Caco-2 (cell line): ENCODE measurements at regions not wholly inside any gene's neighbourhood (a gene's known extent, or its start where the extent isn't known, plus 50 kb on each side); places are given as distances from the start of the nearest gene placed in this dataset.

Source experiments
- BruUV-seq: library from RNA; stranded (reverse); fragments of 400-500 nt; replicated peaks from 2 replicates; lab custom pipeline; 2021; lab: Mats Ljungman, UMichigan
- CTCF ChIA-PET: fragments of 300-600 bp; sonication (Branson Sonifier 250); formaldehyde crosslinking; loops from one replicate; lab custom pipeline; 2022; ENCODE audit warnings: antibody characterized with exemption; lab: Charles Lee
- POLR2A ChIA-PET: fragments of 300-600 bp; sonication (Branson Sonifier 250); formaldehyde crosslinking; loops from one replicate; lab custom pipeline; 2022; ENCODE audit warnings: antibody characterized with exemption; lab: Charles Lee
- DNase-seq, 2 experiments: peaks; one replicate each; pipeline versions ENCODE4 v3.0.0 to v3.0.0-alpha.2; 2020 to 2022
- H3K27me3 ChIP-seq: replicated peaks from 2 replicates; pipeline ENCODE4 v1.6.0; 2011; ENCODE audit warnings: low read length; ENCODE audit not compliant: control insufficient read depth, insufficient read depth
- H3K36me3 ChIP-seq: 2 replicates; pipeline ENCODE4 v1.5.1; 2011; ENCODE audit warnings: low read length; ENCODE audit not compliant: control insufficient read depth, insufficient read depth
- H3K4me1 ChIP-seq: fragments of 250-450 bp; sonication (Bioruptor Pico); 2 replicates; pipeline ENCODE4 v1.5.1; 2020; ENCODE audit warnings: mild to moderate bottlenecking
- H3K4me3 ChIP-seq: 2 replicates; pipeline ENCODE4 v1.5.1; 2011; ENCODE audit warnings: low read depth, mild to moderate bottlenecking, control low read depth, low read length
- H3K9me3 ChIP-seq: fragments of 250-450 bp; sonication (Bioruptor Pico); 2 replicates; pipeline ENCODE4 v1.5.1; 2020; ENCODE audit warnings: mild to moderate bottlenecking, moderate library complexity
- H3K27ac Mint-ChIP-seq: one replicate; pipeline ENCODE4 v1.8.0; 2022; ENCODE audit warnings: mixed read lengths; ENCODE audit not compliant: unreplicated experiment
- H3K27me3 Mint-ChIP-seq: one replicate; pipeline ENCODE4 v1.8.0; 2022; ENCODE audit warnings: mixed read lengths; ENCODE audit not compliant: insufficient read depth, unreplicated experiment
- H3K36me3 Mint-ChIP-seq: one replicate; pipeline ENCODE4 v1.8.0; 2022; ENCODE audit warnings: mild to moderate bottlenecking, mixed read lengths; ENCODE audit not compliant: insufficient read depth, unreplicated experiment
- H3K4me1 Mint-ChIP-seq: one replicate; pipeline ENCODE4 v1.8.0; 2022; ENCODE audit warnings: low read depth, mixed read lengths; ENCODE audit not compliant: unreplicated experiment
- H3K4me3 Mint-ChIP-seq: one replicate; pipeline ENCODE4 v1.8.0; 2022; ENCODE audit warnings: mild to moderate bottlenecking, moderate library complexity, mixed read lengths; ENCODE audit not compliant: unreplicated experiment
- H3K9me3 Mint-ChIP-seq: one replicate; pipeline ENCODE4 v1.8.0; 2022; ENCODE audit warnings: mixed read lengths; ENCODE audit not compliant: unreplicated experiment
- intact Hi-C: fragments of 100-400 bp; cut with micrococcal nuclease; formaldehyde crosslinking; loops from one replicate; pipeline ENCODE4 v1.10.0; 2022; ENCODE audit not compliant: unreplicated experiment
- TF ChIP-seq, protein P1 (sequence below), 2 experiments: fragments of 200-600 bp in 1 of 2; IDR thresholded peaks; 1 replicate in 1 of 2; 2 replicates in 1 of 2; pipeline versions ENCODE4 v1.5.1 to v1.8.0; 2011 to 2022; ENCODE audit warnings: antibody characterized with exemption in 1 of 2, control low read depth in 1 of 2, inconsistent platforms in 1 of 2, low read depth in 1 of 2, low read length in 1 of 2, mild to moderate bottlenecking in 1 of 2, moderate library complexity in 1 of 2; ENCODE audit not compliant: insufficient read depth in 1 of 2, severe bottlenecking in 1 of 2, unreplicated experiment in 1 of 2

DNA sequence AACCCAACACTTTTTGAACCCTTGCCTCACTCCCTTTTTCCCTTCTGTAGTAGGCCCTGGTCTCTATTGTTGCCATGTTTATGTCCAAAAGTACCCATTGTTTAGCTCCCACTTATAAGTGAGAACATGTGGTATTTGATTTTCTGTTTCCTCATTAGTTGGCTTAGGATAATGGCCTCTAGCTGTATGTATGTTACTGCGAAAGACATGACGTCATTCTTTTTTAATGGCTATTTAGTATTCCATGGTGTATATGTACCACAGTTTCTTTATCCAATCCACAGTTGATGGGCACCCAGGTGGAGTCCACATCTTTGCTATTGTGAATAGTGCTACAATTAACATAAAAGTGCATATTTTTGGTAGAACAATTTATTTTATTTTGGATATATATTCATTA is 90.3 kb upstream of the PTPRD start:
- POLR2A ChIA-PET: no interaction called here
- H3K9me3 Mint-ChIP-seq: no peaks in the 10 kb centered on the region
- DNase-seq: no peak
- Histone ChIP-seq H3K27me3 (no peaks in the 10 kb centered on the region), H3K9me3 (no peaks in the 10 kb centered on the region), H3K36me3 (no peaks in the 10 kb centered on the region), H3K4me3 (no peak overlapping the region), H3K4me1 (no peaks in the 10 kb centered on the region)
- TF ChIP-seq, protein P1, sequence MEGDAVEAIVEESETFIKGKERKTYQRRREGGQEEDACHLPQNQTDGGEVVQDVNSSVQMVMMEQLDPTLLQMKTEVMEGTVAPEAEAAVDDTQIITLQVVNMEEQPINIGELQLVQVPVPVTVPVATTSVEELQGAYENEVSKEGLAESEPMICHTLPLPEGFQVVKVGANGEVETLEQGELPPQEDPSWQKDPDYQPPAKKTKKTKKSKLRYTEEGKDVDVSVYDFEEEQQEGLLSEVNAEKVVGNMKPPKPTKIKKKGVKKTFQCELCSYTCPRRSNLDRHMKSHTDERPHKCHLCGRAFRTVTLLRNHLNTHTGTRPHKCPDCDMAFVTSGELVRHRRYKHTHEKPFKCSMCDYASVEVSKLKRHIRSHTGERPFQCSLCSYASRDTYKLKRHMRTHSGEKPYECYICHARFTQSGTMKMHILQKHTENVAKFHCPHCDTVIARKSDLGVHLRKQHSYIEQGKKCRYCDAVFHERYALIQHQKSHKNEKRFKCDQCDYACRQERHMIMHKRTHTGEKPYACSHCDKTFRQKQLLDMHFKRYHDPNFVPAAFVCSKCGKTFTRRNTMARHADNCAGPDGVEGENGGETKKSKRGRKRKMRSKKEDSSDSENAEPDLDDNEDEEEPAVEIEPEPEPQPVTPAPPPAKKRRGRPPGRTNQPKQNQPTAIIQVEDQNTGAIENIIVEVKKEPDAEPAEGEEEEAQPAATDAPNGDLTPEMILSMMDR (IDR thresholded peaks at IDR 0.05; ENCODE audit: insufficient read depth in 1 of 2, low read depth in 1 of 2, low read length in 1 of 2, severe bottlenecking in 1 of 2, unreplicated experiment in 1 of 2): no peak
- BruUV-seq: no TSS peak
- CTCF ChIA-PET: no interaction called here
- intact Hi-C loops: no loop called here
- no peaks in the 10 kb centered on the region for H3K27me3 Mint-ChIP-seq
- H3K4me1 Mint-ChIP-seq: no peaks in the 10 kb centered on the region
- no peak overlapping the region for H3K27ac Mint-ChIP-seq
- H3K36me3 Mint-ChIP-seq: no peaks in the 10 kb centered on the region
- no peak overlapping the region for H3K4me3 Mint-ChIP-seq

DNA sequence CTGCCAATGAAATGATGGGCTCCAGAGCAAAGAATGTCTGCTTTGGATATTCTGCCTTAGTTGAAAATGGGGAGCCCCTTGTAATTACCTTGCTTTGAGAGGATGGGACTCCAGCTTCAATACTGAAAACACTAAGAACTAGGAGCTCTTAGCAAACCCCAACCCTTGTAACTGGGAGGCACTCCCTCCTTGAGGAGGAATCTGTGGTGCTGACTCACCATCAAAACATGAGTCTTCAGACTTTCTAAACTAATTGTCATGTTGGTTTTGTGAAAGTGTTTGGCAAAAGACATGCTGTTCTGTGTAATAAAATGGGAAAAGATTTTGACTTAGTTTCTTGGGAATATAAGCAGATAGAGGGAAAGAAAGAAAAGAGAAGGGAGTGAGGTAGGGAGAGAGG is 91.9 kb upstream of the PTPRD start:
- ChIA-PET POLR2A (no interaction called here), CTCF (no interaction called here)
- Mint-ChIP-seq H3K36me3 (no peaks in the 10 kb centered on the region), H3K4me1 (no peaks in the 10 kb centered on the region), H3K4me3 (no peak overlapping the region), H3K27me3 (no peaks in the 10 kb centered on the region), H3K9me3 (no peaks in the 10 kb centered on the region), H3K27ac (no peak overlapping the region)
- Histone ChIP-seq H3K27me3 (no peaks in the 10 kb centered on the region), H3K4me1 (no peaks in the 10 kb centered on the region), H3K4me3 (no peak overlapping the region), H3K9me3 (no peaks in the 10 kb centered on the region), H3K36me3 (no peaks in the 10 kb centered on the region)
- no peak for DNase-seq
- no TSS peak for BruUV-seq
- TF ChIP-seq, protein P1 (IDR thresholded peaks at IDR 0.05; ENCODE audit: insufficient read depth in 1 of 2, low read depth in 1 of 2, low read length in 1 of 2, severe bottlenecking in 1 of 2, unreplicated experiment in 1 of 2): no peak
- intact Hi-C loops: no loop called here

GRCh38 chr9:10705383-10705782 is 92.6 kb upstream of the PTPRD start:
- no peak overlapping the region for H3K27ac Mint-ChIP-seq
- POLR2A ChIA-PET: no interaction called here
- TF ChIP-seq, protein P1 (IDR thresholded peaks at IDR 0.05; ENCODE audit: insufficient read depth in 1 of 2, low read depth in 1 of 2, low read length in 1 of 2, severe bottlenecking in 1 of 2, unreplicated experiment in 1 of 2): no peak
- no peak overlapping the region for H3K4me3 Mint-ChIP-seq
- H3K27me3 ChIP-seq: no peaks in the 10 kb centered on the region
- H3K4me3 ChIP-seq: no peak overlapping the region
- no peaks in the 10 kb centered on the region for H3K27me3 Mint-ChIP-seq
- no peak for DNase-seq
- BruUV-seq: no TSS peak
- H3K36me3 ChIP-seq: no peaks in the 10 kb centered on the region
- CTCF ChIA-PET: no interaction called here
- no peaks in the 10 kb centered on the region for H3K9me3 ChIP-seq
- no peaks in the 10 kb centered on the region for H3K36me3 Mint-ChIP-seq
- no peaks in the 10 kb centered on the region for H3K9me3 Mint-ChIP-seq
- no peaks in the 10 kb centered on the region for H3K4me1 ChIP-seq
- no peaks in the 10 kb centered on the region for H3K4me1 Mint-ChIP-seq
- intact Hi-C loops: no loop called here
